CD14-positive monocyte (primary cell): ENCODE measurements at regions not wholly inside any gene's neighbourhood (a gene's known extent, or its start where the extent isn't known, plus 50 kb on each side); places are given as distances from the start of the nearest gene placed in this dataset.

Source experiments
- DNase-seq, 3 donors: peaks; one replicate each; pipeline ENCODE4 v3.0.0-alpha.2; 2011 to 2022
- H2AFZ ChIP-seq: 2 replicates; pipeline ENCODE4 v1.6.0; 2012; ENCODE audit warnings: mild to moderate bottlenecking, low read depth, low read length, inconsistent platforms; ENCODE audit not compliant: insufficient read depth, poor library complexity, severe bottlenecking
- H3K27ac ChIP-seq, 2 donors: 1 replicate in 1 of 2; 2 replicates in 1 of 2; pipeline ENCODE4 v1.5.1; 2012 to 2013; ENCODE audit warnings: low read length in 2 of 2, control low read depth in 1 of 2, inconsistent platforms in 1 of 2, low read depth in 1 of 2, mild to moderate bottlenecking in 1 of 2
- H3K27me3 ChIP-seq, 2 donors: one replicate each; pipeline versions ENCODE4 v1.6.0 to v1.6.1; 2011 to 2013; ENCODE audit warnings: low read length in 2 of 2; ENCODE audit not compliant: control insufficient read depth in 2 of 2, insufficient read depth in 2 of 2
- H3K36me3 ChIP-seq, 2 donors: replicated peaks in 1 of 2; 1 replicate in 1 of 2; 2 replicates in 1 of 2; pipeline versions ENCODE4 v1.5.1 to v1.6.1; 2012 to 2013; ENCODE audit warnings: low read length in 2 of 2, control low read depth in 1 of 2, inconsistent platforms in 1 of 2, mild to moderate bottlenecking in 1 of 2; ENCODE audit not compliant: insufficient read depth in 2 of 2, control insufficient read depth in 1 of 2
- H3K4me1 ChIP-seq, 2 donors: 1 replicate in 1 of 2; 2 replicates in 1 of 2; pipeline versions ENCODE4 v1.5.1 to v1.6.1; 2012 to 2013; ENCODE audit warnings: low read length in 2 of 2, control low read depth in 1 of 2, inconsistent platforms in 1 of 2, mild to moderate bottlenecking in 1 of 2, moderate library complexity in 1 of 2; ENCODE audit not compliant: insufficient read depth in 2 of 2, control insufficient read depth in 1 of 2
- H3K4me2 ChIP-seq: replicated peaks from 2 replicates; pipeline ENCODE3; 2012; ENCODE audit warnings: low read length, moderate library complexity, mild to moderate bottlenecking; ENCODE audit not compliant: poor library complexity, severe bottlenecking; ENCODE audit errors: extremely low read depth
- H3K4me3 ChIP-seq, 3 experiments: fragments of 200-600 bp in 1 of 3; sonication (generic) in 1 of 3; replicated peaks in 1 of 3; 1 replicate in 2 of 3; 2 replicates in 1 of 3; pipeline ENCODE4 v1.5.1; 2011 to 2013; ENCODE audit warnings: low read length in 3 of 3, mild to moderate bottlenecking in 3 of 3, control low read depth in 2 of 3, low read depth in 2 of 3, inconsistent platforms in 1 of 3, moderate library complexity in 1 of 3
- H3K79me2 ChIP-seq: 2 replicates; pipeline ENCODE4 v1.6.0; 2012; ENCODE audit warnings: mild to moderate bottlenecking, control low read depth, inconsistent platforms, low read length, moderate library complexity; ENCODE audit not compliant: insufficient read depth
- H3K9ac ChIP-seq: 2 replicates; pipeline ENCODE4 v1.6.0; 2017; ENCODE audit warnings: low read length, mild to moderate bottlenecking; ENCODE audit not compliant: insufficient read depth, poor library complexity, severe bottlenecking
- H3K9me3 ChIP-seq, 2 donors: replicated peaks in 1 of 2; 1 replicate in 1 of 2; 2 replicates in 1 of 2; pipeline versions ENCODE4 v1.5.1 to v1.6.1; 2012 to 2013; ENCODE audit warnings: low read length in 2 of 2, control low read depth in 1 of 2; ENCODE audit not compliant: control insufficient read depth in 1 of 2, insufficient read depth in 1 of 2
- H4K20me1 ChIP-seq: 2 replicates; pipeline ENCODE4 v1.6.0; 2012; ENCODE audit warnings: mild to moderate bottlenecking, low read length, control low read depth, moderate library complexity; ENCODE audit not compliant: insufficient read depth
- H3K27ac Mint-ChIP-seq, 7 donors: one replicate each; pipeline ENCODE4 v1.8.0; 2020; ENCODE audit warnings: mild to moderate bottlenecking in 7 of 7, mixed read lengths in 7 of 7, moderate library complexity in 6 of 7, inconsistent platforms in 2 of 7
- H3K27me3 Mint-ChIP-seq, 3 donors: one replicate each; pipeline ENCODE4 v1.8.0; 2021 to 2022; ENCODE audit warnings: low read depth in 3 of 3, mild to moderate bottlenecking in 3 of 3, mixed read lengths in 3 of 3, moderate library complexity in 3 of 3, inconsistent platforms in 1 of 3
- H3K36me3 Mint-ChIP-seq, 2 donors: one replicate each; pipeline ENCODE4 v1.8.0; 2020; ENCODE audit warnings: mixed read lengths in 2 of 2, inconsistent platforms in 1 of 2, mild to moderate bottlenecking in 1 of 2
- H3K4me1 Mint-ChIP-seq: one replicate; pipeline ENCODE4 v1.8.0; 2020; ENCODE audit warnings: mild to moderate bottlenecking, mixed read lengths
- H3K4me3 Mint-ChIP-seq, 2 donors: one replicate each; pipeline ENCODE4 v1.8.0; 2020; ENCODE audit warnings: mild to moderate bottlenecking in 2 of 2, mixed read lengths in 2 of 2, moderate library complexity in 1 of 2
- H3K9me3 Mint-ChIP-seq, 7 donors: one replicate each; pipeline ENCODE4 v1.8.0; 2020 to 2022; ENCODE audit warnings: mixed read lengths in 7 of 7, mild to moderate bottlenecking in 6 of 7, moderate library complexity in 6 of 7, inconsistent platforms in 2 of 7
- CTCF ChIP-seq: fragments of 200-600 bp; IDR thresholded peaks from one replicate; pipeline ENCODE4 v1.8.0; 2022; ENCODE audit warnings: antibody characterized with exemption, mild to moderate bottlenecking
- WGBS: methylation state at CpG from one replicate; pipeline ENCODE4 v1.1.5; 2013; ENCODE audit warnings: missing lambda C conversion rate; ENCODE audit not compliant: insufficient coverage; 5-methylcytosine and 5-hydroxymethylcytosine counted together
- intact Hi-C, 2 donors: fragments of 100-400 bp; cut with micrococcal nuclease; formaldehyde crosslinking; loops; one replicate each; pipeline versions ENCODE4 v1.15.0 to v1.15.1; 2023

- no peak overlapping the region for H2AFZ ChIP-seq
- 89% methylated on average over 7 of the region's 7 CpGs for WGBS
These were observed 154.9 kb upstream of the DAPK1 start for GRCh38 chr9:87342743-87343142.

GRCh38 chr9:87343816-87344430 lies 153.7 kb upstream of the DAPK1 start:
- Mint-ChIP-seq H3K9me3 (peaks cover 0 to 6% (median 2%) of the 10 kb centered on the region in 7 donors), H3K27me3 (peaks cover 11 to 16% (median 11%) of the 10 kb centered on the region in 3 donors), H3K4me3 (no peak overlapping the region), H3K27ac (no peak overlapping the region), H3K36me3 (no peaks in the 10 kb centered on the region), H3K4me1 (no peaks in the 10 kb centered on the region)
- Histone ChIP-seq H4K20me1 (no peaks in the 10 kb centered on the region), H2AFZ (no peak overlapping the region), H3K4me3 (no peak overlapping the region), H3K27me3 (peaks cover 0 to under 1% of the 10 kb centered on the region in 2 donors), H3K9me3 (no peaks in the 10 kb centered on the region), H3K9ac (no peak overlapping the region), H3K36me3 (no peaks in the 10 kb centered on the region), H3K4me2 (no peak overlapping the region), H3K79me2 (no peaks in the 10 kb centered on the region), H3K27ac (no peak overlapping the region), H3K4me1 (no peaks in the 10 kb centered on the region)
- DNase-seq, result no peak
- TF ChIP-seq CTCF, result no peak
- 97% methylated on average over 4 of the region's 5 CpGs for WGBS
- intact Hi-C loops, result no loop called here

More at GRCh38 chr9:87342743-87343142, 154.9 kb upstream of the DAPK1 start:
- DNase-seq, result no peak
- no peak for TF ChIP-seq CTCF
- Histone ChIP-seq H3K36me3 (no peaks in the 10 kb centered on the region), H3K9me3 (no peaks in the 10 kb centered on the region), H3K4me2 (no peak overlapping the region), H3K4me1 (no peaks in the 10 kb centered on the region), H3K9ac (no peak overlapping the region), H3K79me2 (no peaks in the 10 kb centered on the region), H3K27me3 (peaks cover 10 to 12% of the 10 kb centered on the region in 2 donors), H4K20me1 (no peaks in the 10 kb centered on the region), H3K4me3 (no peak overlapping the region), H3K27ac (no peak overlapping the region)
- no peak overlapping the region for H3K27ac Mint-ChIP-seq
- intact Hi-C loops, result no loop called here
- H3K27me3 Mint-ChIP-seq, result peaks cover 20 to 24% (median 22%) of the 10 kb centered on the region in 3 donors
- H3K36me3 Mint-ChIP-seq, result peaks cover 0 to 1% of the 10 kb centered on the region in 2 donors
- H3K4me1 Mint-ChIP-seq, result peaks cover 3% of the 10 kb centered on the region
- H3K9me3 Mint-ChIP-seq, result peaks cover 0 to 7% (median 2%) of the 10 kb centered on the region in 7 donors
- no peak overlapping the region for H3K4me3 Mint-ChIP-seq
